Hematopoietic multipotent progenitor cell treated with erythropoietin and hydrocortisone succinate and interleukin-3 and kit ligand, for 6 days (in vitro differentiated cells): ENCODE measurements at regions not wholly inside any gene's neighbourhood (a gene's known extent, or its start where the extent isn't known, plus 50 kb on each side); places are given as distances from the start of the nearest gene placed in this dataset.
A peak's percentile ranks its signal among the peaks of the same experiment; 100 is the strongest.
"Not testable (repeated sequence)": the region's sequence is repeated elsewhere in the genome, so short reads cannot be mapped to it uniquely, and the experiment has no call there.

Experiments
- DNase-seq: peaks from one replicate; pipeline ENCODE4 v3.0.0-alpha.2; 2015

DNA sequence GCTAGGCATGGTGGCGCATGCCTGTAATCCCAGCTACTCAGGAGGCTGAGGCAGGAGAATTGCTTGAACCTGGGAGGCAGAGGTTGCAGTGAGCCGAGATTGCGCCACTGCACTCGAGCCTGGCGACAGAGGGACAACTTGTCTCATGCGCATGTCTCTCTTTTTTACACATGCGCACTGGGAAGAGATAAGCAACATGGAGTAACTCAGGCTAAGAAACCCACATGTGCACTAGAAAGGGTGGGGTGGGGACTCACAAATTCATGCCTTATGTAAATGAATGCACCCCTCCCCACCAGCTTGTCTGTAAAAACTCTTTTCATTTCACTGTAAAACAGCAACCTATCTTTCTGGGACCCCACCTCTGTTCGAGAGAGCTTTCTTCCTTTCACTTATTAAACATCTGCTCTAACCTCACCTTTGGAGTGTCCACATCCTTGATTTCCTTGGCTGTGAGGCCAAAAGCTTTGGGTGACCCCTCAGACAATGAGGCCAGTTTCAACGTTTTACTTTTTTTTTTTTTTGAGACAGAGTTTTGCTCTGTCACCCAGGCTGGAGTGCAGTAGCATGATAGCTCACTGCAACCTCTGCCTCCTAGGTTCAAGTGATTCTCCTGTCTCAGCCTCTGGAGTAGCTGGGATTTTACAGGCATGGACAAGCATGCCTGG, 91.6 kb upstream of the RMP24 start:
- DNase-seq = no peak

DNA sequence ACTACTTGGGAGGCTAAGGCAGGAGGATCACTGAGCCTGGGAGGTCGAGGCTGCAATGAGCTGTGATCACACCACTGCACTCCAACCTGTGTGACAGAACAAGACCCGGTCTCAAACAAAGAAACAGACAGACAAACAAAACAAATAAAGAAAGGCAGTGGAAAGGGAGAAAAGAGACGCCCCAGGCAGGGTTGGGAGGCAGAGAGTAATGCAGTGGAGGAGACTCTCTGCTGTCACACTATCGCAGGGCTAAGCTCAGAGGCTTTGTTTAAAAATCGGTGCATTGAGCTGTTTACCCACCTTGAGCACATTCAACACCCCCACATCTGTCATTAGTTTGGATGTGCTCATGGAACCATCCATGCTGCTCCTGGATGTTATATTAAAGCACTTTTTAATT, 84.2 kb upstream of the RMP24 start:
- no peak for DNase-seq

DNA sequence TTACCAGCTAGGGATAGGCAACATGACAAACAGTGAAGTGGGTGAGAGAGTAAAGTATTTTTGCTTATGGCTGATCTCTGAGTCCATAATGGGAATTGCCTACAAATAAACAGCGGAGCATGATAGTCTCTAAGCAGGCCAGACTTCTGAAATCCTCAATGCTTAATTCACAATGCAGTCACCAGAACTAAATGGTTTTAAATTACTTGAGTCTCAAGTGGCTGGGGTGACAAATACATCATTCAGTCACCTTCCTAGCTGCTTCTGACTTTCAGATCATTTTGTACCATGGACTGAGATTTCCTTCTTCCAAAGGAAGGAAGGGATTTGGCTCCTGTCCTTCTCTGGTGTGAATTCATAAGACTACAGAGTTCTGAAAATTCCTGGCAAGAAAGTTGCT, 82.8 kb upstream of the RMP24 start:
- DNase-seq = no peak

DNA sequence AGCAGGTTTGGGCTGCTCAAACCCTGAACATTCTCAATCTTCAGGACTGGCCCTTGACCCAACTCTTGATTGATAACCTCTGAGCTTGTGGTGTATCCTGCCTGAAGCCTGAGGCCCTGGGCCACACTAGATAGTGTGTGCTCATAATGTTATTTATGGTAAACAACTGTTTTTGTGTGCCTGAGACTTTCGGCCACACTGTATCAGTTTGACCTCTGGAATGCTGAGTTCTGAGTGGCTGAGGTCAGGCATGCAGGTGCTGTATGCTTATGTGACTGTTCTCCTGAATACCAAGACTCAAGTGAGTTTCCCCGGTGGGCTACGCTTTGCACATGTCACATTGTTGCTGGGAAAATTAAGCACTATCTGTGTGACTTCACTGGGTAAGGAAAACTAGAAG, 82.2 kb upstream of the RMP24 start:
- DNase-seq = no peak

DNA sequence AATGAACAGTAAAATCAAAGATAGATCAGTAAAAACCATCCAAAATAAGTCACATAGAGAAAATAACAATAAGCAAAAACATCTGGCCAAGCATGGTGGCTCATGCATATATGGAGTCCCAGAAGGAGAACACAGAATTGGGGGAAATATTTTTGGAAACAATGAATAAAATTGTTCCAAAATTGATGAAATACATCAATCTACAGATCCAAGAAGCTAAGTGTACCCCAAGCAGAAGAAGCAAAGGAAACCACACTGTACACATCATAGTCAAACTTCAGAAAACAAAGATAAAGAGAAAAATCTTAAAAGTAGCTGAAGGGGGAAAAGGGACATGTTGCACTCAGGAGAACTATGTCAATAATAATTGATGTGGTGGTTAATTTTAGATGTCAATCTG, 80.4 kb upstream of the RMP24 start:
- DNase-seq = no peak

DNA sequence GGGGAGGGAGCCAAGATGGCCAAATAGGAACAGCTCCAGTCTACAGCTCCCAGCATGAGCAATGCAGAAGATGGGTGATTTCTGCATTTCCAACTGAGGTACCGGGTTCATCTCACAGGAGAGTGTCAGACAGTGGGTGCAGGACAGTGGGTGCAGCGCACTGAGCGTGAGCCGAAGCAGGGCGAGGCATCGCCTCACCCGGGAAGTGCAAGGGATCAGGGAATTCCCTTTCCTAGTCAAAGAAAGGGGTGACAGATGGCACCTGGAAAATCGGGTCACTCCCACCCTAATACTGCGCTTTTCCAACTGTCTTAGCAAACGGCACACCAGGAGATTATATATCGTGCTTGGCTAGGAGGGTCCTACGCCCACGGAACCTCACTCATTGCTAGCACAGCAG, 75.0 kb upstream of the RMP24 start:
- DNase-seq = not testable (repeated sequence)

DNA sequence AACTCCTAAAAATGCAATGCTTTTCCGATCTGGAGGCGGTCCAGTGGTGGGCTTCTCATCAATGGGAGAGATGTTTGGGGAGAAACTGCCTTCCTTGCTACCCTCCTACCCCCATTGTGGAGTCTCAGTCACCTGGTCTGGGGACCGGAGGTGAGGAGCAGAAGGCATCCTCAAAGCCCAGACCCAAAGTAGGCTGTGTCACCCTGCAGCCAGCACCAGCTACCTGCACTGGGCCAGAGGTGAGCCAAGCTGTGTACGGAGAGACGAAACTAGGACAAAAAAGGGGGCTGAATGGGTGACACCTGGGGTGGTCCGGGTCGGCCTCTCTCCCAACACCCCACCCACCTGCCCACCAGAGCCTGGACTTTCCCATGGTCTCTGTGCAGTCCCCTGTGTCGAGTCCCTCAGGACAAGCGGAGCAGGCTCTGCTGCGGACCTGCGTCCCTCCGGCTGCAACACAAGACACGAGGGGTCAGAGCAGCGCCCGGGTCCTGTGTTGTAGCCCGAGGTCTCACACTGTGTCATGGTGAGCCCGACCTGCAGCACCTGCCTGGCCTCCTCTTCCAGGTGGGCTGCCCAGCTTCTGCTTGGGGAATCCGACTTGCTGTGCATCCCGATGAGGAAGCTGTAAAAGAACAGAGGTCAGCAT, 68.0 kb upstream of the RMP24 start:
- no peak for DNase-seq

DNA sequence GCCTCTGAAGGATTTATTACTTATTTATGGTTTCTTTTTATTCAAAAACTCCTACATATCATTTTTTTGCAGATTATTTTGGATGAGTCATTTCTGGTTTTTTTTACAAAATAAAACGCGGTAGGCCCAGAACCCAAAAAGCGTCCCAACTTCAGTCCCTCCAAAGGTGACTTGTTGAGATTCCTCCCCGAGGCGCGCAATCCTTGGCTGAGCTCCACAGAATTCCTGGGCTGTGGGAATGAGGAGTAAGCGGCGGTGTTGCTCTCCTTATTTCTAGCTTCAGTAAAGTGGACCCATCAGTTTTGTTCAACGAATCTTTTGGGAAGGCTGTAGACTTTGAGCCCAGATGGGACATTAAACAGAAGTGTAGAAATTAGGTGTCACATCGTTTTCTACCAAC, 67.0 kb upstream of the RMP24 start:
- DNase-seq = no peak

DNA sequence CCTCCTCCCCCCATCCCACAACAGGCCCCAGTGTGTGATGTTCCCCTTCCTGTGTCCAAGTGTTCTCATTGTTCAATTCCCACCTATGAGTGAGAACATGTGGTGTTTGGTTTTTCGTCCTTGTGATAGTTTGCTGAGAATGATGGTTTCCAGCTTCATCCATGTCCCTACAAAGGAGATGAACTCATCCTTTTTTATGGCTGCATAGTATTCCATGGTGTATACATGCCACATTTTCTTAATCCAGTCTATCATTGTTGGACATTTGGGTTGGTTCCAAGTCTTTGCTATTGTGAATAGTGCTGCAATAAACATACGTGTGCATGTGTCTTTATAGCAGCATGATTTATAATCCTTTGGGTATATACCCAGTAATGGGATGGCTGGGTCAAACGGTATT, 66.2 kb upstream of the RMP24 start:
- DNase-seq = not testable (repeated sequence)

DNA sequence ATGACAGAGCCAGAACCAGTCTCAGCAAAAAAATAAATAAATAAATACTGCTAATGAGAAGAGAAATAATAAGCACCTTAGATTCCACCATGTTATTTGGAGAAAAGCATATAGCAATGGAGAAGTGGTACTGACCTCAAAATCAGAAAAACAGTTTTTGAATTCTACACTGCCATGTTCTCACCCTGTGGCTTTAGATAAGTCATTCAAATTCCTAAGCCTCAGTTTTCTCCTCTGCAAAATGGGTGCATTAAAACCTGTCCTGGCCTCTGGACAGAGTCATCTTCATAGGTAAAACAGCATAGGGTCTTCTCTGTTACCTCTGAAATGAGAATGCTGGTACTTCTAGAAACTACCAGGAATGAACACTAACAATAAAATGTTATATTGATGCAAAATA, 62.2 kb upstream of the RMP24 start:
- DNase-seq = no peak

DNA sequence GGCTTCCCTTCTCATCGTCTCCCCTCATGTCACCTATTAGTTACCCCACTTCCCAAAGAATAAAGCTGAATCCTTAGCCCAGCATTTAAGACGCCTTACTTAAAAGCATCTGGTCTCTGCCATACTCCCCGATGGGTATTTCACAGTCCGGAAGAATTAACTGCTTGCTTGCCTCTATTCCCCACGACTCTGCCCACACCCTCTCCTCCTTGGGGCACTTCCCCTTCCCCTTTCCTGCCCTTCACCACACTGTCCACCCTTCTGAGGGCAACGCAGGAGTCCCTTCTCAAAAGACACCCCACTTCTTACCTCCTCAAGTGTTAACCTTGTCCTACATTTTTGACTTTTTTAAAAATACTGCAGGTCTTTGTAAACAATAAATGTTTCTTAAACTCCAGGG, 60.1 kb upstream of the RMP24 start:
- no peak for DNase-seq

DNA sequence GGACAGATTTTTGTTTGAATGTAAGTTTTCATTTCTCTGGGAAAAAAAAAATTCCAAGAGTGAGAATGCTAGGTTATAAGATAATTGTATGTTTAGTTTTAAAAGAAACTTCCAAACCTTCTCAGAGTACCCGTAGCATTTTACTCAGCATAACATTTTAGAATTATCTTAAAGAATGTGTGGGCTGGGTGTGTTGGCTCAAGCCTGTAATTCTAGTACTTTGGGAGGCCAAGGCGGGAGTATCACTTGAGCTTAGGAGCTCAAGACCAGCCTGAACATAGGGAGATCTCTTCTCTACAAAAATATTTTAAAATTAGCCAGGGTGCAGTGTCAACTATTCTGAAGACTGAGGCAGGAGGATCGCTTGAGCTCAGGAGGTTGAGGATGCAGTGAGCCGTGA, 57.4 kb upstream of the RMP24 start:
- DNase-seq = no peak

DNA sequence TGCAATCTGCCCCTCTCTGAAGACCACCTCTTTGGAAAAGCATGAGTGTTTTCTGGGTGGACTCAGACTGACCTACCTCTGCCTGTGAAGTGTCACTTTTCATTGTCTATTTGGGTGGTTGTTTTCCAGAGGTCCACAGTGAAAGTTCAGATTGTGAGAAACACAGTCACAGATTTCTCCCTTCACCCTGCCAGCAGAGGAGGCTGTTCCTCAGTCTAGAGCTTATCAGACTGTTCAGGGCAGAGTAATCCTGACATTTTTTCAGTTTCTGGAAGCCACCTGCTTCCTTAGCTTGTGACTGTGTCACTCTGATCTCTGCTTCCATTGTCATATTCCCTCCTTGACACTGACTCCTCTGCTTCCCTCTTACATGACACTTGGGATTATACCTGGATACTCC, 55.4 kb upstream of the RMP24 start:
- DNase-seq = peak; percentile 24

DNA sequence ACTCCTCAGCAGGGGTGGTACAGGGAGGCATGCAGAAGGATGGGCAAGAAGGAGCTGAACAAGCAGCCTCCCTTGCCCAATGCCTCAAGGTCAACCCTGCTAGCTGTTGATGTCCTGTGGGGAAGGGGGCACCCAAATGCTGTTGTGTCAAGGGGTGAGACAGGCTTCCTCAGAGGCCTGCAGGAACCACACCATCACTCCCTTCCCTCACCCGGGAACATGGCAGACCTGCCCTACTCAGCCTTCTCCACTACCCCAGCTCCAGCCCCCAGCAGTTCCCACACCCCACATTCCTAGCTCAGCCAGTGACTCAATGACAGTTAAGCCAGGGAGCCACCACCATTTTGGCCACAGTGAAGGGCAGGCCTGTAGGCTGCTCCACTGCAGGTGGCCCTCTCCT, 53.9 kb upstream of the RMP24 start:
- no peak for DNase-seq

DNA sequence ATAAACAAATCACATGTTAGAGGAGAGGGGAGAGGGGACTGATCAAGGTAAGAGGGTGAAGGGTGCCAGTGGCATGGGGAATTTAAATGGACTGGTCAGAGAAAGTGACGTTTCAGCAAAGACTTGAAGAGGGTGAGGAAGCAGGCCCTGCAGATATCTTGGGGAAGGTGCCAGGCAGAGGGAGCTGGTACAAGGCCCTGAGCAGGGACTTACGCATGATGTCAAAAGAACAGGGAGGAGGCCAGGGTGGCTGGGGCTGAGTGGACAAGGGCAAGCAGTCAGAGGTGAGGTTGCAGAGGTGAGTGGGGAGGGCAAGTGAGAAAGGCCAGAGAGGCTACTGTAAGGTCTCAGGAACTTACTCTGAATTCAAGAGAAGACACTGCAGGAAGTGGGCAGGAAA, 53.3 kb upstream of the RMP24 start:
- no peak for DNase-seq

DNA sequence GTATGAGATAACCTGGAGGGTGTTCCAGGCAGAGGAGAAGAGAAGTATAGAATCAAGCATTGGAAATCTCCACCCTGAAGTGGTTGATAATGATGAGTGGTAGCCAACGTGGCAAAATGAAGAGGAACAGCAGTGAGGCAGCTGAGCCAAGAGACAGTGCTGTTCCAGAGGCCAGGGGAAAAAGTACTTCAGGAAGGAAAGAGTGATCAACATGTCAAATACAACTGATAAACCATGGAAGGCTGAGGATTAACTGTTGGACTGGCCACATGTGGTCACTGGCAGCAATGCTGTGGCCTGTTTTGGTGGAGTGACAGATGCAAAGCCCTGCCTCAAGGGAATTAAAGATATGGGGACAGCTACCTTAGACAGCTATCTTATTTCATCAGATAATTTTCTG, 51.9 kb upstream of the RMP24 start:
- DNase-seq = no peak
